ENCODE measurements at regions not wholly inside any gene's neighbourhood (a gene's known extent, or its start where the extent isn't known, plus 50 kb on each side); places are given as distances from the start of the nearest gene placed in this dataset.
"Not testable (repeated sequence)": the region's sequence is repeated elsewhere in the genome, so short reads cannot be mapped to it uniquely, and the experiment has no call there.

DNA sequence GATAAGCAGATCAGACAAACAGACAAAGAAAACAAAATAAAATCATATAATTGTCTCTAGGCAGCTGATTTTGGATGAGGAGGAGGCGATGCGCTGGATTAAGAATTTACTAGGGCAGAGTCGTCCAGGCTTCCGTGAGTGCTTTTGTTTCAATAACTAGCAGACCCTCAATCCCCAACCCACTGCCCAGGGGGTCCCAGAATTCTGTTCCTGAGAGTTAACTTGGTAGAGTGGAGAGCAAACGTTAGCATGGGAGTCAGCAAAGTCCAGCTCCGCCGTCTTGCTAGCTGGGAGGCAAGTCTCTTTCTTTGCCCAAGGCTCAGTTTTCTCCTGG lies 95.5 kb upstream of the TBX5 start:
- DNase-seq (ENCODE audit: low spot score): no peak

DNA sequence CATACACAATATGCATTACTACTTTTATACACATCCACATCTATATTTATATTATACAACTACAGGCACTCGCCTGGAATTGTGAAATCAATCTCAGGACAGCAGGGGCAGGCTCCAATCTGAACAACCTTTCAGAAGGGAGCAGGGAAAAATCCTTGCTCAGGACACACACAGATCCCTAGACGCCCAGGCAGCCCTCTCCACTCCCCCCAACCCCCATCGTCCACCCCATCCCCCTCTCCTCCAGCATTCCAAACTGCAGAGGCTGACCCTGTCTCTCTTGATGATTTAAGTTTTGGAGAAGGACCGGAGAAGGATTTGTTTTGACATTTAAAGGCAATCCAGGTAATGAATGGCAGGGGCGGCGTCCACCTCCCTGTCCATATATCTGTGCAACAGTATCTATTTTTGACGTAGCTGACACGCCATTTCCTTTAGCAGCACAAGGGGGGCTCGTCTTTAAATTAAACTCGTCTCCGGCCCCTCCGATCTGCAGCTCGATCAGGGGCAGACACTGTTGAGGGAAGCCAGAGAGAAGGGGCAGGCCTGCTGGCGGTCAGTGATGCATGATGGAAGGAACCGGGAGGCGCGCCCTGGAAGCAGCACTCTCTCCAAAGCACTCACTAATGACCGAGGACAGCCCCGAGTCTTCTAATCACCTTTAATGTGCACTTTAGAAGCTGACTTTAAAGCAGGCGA lies 95.0 kb upstream of the TBX5 start:
- DNase-seq (ENCODE audit: low spot score): no peak

DNA sequence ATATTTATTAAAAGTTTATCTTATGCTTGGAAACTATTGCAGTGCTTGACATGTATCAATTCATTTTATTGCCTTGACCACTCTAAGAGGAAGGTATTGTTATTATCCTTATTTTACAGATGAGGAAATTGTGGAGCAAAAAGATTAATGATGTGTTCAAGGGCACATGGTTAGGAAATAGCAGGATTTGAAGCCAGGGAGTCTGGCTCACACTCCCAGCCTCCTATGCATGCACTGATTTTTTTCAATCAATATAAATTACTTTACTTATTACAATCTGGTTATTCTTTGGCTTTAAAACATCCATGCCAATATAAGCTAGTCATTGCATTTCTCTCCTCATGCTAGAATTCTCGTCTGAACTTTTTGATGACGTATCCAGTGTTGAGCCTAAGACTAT lies 94.2 kb upstream of the TBX5 start:
- DNase-seq (ENCODE audit: low spot score): no peak

DNA sequence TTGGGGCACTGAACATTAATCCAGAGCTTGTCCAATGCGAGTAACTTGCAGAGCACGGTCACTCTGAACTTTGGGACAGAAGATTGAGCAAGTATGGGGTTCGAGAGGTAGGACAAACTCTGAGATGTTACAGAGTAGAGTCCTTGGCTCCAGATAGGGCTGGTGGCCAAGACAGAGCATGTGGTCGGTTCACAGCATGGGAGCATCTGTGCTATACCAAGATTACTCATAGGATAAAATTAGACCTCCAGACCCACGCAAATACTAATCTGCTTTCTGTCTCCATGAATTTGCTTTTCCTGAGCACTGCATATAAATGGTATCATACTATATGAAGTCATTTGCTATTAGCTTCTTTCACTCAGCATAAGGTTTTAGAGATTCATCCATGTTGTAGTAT lies 93.4 kb upstream of the TBX5 start:
- no peak for DNase-seq (ENCODE audit: low spot score)

- no peak for DNase-seq (ENCODE audit: low spot score)
Measured at GRCh38 chr12:114491916-114492315, 86.0 kb upstream of the TBX5 start.

- DNase-seq (ENCODE audit: low spot score): not testable (repeated sequence)
Measured at GRCh38 chr12:114484822-114485459, 79.0 kb upstream of the TBX5 start.

GRCh38 chr12:114483996-114484395 lies 78.1 kb upstream of the TBX5 start:
- DNase-seq (ENCODE audit: low spot score): no peak

DNA sequence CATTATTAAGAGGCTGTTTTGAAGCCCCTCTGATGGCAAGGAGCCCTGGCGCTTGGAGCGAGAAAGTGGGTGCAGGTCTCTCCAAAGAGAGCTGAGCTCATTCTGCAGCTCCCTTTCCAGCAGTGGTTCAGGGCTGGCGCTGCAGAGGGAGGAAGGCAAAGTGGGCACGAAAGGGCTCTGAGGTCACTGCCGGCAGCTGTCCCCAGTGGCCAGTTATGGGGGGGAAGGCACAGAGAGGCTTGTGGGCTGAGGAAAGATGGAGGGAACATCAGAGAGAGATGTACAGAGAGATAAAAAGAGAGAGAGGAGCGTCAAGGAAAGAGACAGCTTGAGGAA lies 75.2 kb upstream of the TBX5 start:
- no peak for DNase-seq (ENCODE audit: low spot score)

DNA sequence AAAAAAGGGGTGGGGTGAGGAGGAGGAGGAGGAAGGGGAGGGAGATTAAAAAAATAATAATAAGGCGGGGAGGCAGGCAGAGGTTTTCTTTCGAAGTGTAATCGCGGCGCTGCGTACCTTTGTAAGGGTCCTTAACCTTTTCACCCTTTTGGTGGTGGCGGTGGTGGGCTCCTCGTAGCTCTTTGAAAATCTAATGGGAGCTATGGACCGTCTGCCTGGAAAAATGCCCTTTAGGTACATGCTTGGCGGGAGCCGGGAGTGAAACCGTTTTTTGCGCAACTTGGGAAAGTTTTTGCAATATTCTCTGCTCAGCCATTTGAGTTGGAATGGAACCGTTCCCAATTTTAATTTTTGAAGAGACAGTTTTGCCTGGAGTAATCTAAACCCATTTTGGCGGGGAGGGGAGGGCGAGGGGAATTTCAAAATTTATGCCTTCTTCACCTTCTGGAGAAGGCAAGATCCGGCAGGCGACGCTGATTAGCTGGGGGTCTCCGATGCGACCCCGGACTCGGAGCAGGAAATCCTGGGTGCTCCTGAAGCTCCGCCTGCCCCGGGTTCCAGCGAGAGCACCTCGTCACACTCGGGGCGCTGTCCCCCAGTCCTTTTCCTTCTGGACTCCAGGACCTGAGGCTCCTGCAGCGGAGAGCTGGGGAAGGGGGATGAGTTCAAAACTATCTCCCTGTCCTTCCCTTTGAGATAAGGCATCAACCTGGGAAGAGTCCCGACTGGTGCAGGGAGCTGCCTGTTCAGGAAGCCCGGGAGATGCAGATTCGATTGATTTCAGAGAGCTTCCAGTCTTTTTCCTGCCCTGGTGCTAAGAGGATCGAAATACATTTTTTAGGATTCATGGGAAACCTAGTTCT lies 74.6 kb upstream of the TBX5 start:
- DNase-seq (ENCODE audit: low spot score): no peak

DNA sequence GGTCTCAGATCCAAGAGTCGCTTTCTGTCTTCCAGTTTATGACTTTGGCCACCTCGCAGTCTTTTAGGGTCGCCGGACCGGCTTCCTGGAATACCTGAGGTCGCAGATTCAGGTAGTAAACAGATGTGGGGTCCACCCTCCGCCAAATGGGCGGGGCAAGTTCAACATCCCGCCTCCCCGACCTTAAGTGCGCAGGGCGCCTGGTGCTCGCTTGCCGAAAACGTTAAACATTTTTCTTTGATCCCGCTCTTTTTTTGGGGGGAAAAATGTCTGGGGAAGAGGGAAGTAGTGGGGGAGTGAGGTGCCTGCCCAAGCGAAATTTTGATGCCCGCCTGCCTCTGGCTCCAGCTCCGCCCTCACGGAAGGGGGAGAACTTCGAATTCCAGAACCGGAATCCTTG lies 73.9 kb upstream of the TBX5 start:
- no peak for DNase-seq (ENCODE audit: low spot score)

- no peak for DNase-seq (ENCODE audit: low spot score)
Measured at GRCh38 chr12:114478865-114479264, 72.9 kb upstream of the TBX5 start.

DNA sequence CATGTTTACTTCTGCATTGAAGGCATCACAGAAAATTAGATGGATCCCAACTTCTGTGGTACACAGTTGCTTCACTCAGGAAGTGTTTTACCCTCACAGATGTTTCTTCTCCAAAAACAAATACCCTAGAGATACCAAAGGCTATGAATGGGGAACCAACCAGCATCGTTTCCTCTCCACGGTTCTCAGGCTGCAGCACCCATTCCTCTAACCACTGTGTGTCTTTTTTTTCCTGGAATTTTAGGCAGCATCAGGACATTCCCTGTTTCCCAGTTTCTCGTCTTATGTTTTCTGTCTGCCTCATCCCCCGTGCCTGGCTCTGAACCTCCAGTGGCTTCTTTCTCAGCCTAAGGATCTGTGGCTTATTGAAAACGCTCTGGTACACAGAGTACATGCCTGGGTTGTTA lies 72.0 kb upstream of the TBX5 start:
- no peak for DNase-seq (ENCODE audit: low spot score)

- peak; percentile 11 for DNase-seq (ENCODE audit: low spot score)
Measured at GRCh38 chr12:114476159-114476558, 70.2 kb upstream of the TBX5 start.

DNA sequence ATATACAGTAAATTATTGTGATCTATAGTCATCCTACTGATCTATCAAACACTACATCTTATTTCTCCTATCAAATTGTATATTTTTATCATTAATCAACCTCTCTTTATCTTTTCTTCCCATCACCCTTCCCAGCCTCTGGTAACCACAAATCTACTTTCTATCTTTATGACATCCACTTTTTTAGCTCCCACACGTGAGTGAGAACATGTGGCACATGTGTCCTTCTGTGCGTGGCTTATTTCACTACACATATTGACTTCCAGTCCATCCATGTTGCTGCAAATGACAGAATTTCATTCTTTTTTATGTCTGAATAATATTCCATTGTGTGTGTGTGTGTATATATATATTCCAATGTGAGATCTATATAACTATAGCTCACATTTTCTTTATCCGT lies 67.8 kb upstream of the TBX5 start:
- DNase-seq (ENCODE audit: low spot score): no peak

GRCh38 chr12:114473018-114473417 lies 67.1 kb upstream of the TBX5 start:
- no peak for DNase-seq (ENCODE audit: low spot score)

GRCh38 chr12:114457620-114458019 lies 51.7 kb upstream of the TBX5 start:
- no peak for DNase-seq (ENCODE audit: low spot score)

Data from globus pallidus (tissue), 1 donor.